ENCODE measurements at regions not wholly inside any gene's neighbourhood (a gene's known extent, or its start where the extent isn't known, plus 50 kb on each side); places are given as distances from the start of the nearest gene placed in this dataset.

DNA sequence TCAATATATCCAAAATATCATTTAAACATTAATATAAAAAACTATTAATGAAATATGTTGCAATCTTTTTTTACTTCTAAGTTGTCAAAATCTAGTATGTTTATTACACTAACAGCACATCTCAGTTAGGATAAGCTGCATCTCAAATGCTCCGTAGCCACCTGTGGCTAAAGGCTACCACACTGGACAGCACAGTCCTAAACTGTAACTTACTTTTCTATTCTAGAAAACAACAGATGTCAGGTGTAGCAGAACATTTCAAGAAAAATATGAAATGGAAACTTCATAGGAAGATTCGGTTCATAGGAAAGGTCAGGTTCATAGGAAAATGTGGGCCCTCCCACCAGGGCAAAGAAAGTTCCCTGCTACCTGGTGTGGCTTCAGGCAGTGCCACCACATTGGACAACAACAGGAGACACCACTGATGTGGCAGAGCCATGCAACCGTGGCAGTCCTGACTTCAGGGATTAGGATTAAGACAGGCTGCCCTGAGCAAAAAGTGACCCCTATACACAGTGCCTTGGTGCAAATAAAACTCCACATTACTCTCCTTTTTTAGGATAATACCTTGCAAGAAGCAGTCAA, 197.8 kb upstream of the NR4A3 start:
- TF ChIP-seq, protein P1, sequence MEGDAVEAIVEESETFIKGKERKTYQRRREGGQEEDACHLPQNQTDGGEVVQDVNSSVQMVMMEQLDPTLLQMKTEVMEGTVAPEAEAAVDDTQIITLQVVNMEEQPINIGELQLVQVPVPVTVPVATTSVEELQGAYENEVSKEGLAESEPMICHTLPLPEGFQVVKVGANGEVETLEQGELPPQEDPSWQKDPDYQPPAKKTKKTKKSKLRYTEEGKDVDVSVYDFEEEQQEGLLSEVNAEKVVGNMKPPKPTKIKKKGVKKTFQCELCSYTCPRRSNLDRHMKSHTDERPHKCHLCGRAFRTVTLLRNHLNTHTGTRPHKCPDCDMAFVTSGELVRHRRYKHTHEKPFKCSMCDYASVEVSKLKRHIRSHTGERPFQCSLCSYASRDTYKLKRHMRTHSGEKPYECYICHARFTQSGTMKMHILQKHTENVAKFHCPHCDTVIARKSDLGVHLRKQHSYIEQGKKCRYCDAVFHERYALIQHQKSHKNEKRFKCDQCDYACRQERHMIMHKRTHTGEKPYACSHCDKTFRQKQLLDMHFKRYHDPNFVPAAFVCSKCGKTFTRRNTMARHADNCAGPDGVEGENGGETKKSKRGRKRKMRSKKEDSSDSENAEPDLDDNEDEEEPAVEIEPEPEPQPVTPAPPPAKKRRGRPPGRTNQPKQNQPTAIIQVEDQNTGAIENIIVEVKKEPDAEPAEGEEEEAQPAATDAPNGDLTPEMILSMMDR (IDR thresholded peaks at IDR 0.05; ENCODE audit: insufficient read depth, low read length), result no peak
- TF ChIP-seq, protein P2, sequence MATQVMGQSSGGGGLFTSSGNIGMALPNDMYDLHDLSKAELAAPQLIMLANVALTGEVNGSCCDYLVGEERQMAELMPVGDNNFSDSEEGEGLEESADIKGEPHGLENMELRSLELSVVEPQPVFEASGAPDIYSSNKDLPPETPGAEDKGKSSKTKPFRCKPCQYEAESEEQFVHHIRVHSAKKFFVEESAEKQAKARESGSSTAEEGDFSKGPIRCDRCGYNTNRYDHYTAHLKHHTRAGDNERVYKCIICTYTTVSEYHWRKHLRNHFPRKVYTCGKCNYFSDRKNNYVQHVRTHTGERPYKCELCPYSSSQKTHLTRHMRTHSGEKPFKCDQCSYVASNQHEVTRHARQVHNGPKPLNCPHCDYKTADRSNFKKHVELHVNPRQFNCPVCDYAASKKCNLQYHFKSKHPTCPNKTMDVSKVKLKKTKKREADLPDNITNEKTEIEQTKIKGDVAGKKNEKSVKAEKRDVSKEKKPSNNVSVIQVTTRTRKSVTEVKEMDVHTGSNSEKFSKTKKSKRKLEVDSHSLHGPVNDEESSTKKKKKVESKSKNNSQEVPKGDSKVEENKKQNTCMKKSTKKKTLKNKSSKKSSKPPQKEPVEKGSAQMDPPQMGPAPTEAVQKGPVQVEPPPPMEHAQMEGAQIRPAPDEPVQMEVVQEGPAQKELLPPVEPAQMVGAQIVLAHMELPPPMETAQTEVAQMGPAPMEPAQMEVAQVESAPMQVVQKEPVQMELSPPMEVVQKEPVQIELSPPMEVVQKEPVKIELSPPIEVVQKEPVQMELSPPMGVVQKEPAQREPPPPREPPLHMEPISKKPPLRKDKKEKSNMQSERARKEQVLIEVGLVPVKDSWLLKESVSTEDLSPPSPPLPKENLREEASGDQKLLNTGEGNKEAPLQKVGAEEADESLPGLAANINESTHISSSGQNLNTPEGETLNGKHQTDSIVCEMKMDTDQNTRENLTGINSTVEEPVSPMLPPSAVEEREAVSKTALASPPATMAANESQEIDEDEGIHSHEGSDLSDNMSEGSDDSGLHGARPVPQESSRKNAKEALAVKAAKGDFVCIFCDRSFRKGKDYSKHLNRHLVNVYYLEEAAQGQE (IDR thresholded peaks at IDR 0.05; ENCODE audit: insufficient replicate concordance, low read depth), result no peak
- TF ChIP-seq GABPA (IDR thresholded peaks at IDR 0.05; ENCODE audit: low read depth) (no peak), POLR2AphosphoS5 (IDR thresholded peaks at IDR 0.05; ENCODE audit: low read depth) (no peak)

Data from HL-60 (cell line).